SK-N-SH treated with all-trans-retinoic acid at 6 μM for 48 hours (cell line): ENCODE measurements at regions not wholly inside any gene's neighbourhood (a gene's known extent, or its start where the extent isn't known, plus 50 kb on each side); places are given as distances from the start of the nearest gene placed in this dataset.

Experiments
- ATAC-seq: fragments of 200-7000 bp; cut with Tn5 transposase; 3 replicates; pipeline ENCODE4 v1.9.1; 2020; ENCODE audit warnings: mild to moderate bottlenecking, moderate library complexity
- ARNTL ChIP-seq: fragments of 450-650 bp; formaldehyde crosslinking; IDR thresholded peaks from 2 replicates; pipeline ENCODE4 v1.5.0; 2020; ENCODE audit warnings: low read depth, mild to moderate bottlenecking, moderate library complexity, borderline replicate concordance
- BACH2 ChIP-seq: fragments of 250-450 bp; sonication (Bioruptor Pico); IDR thresholded peaks from 2 replicates; pipeline ENCODE4 v1.9.0; 2021; ENCODE audit warnings: mild to moderate bottlenecking, borderline replicate concordance
- CREB5 ChIP-seq: fragments of 250-450 bp; sonication (Bioruptor Pico); IDR thresholded peaks from 2 replicates; pipeline ENCODE4 v1.5.1; 2020; ENCODE audit warnings: low read depth, mild to moderate bottlenecking, moderate library complexity
- CSDC2 ChIP-seq: fragments of 250-450 bp; sonication (Bioruptor Pico); IDR thresholded peaks from 2 replicates; pipeline ENCODE4 v1.5.0; 2020; ENCODE audit warnings: mild to moderate bottlenecking, moderate library complexity
- ESRRG ChIP-seq: fragments of 250-450 bp; sonication (Bioruptor Pico); IDR thresholded peaks from 2 replicates; pipeline ENCODE4 v1.6.1; 2021; ENCODE audit warnings: mild to moderate bottlenecking
- GLIS3 ChIP-seq: fragments of 250-450 bp; sonication (Bioruptor Pico); IDR thresholded peaks from 2 replicates; pipeline ENCODE4 v1.5.0; 2020; ENCODE audit warnings: mild to moderate bottlenecking, moderate library complexity
- ISL1 ChIP-seq: fragments of 250-450 bp; sonication (Bioruptor Pico); IDR thresholded peaks from 2 replicates; pipeline ENCODE4 v2.1.2; 2022; ENCODE audit warnings: mild to moderate bottlenecking, moderate library complexity
- POU6F1 ChIP-seq: fragments of 250-450 bp; sonication (Bioruptor Pico); IDR thresholded peaks from 2 replicates; pipeline ENCODE4 v1.8.0; 2021; ENCODE audit warnings: low read depth, mild to moderate bottlenecking, moderate library complexity, borderline replicate concordance
- PPARA ChIP-seq: fragments of 250-450 bp; sonication (Bioruptor Pico); IDR thresholded peaks from 2 replicates; pipeline ENCODE4 v1.5.0; 2020; ENCODE audit warnings: mild to moderate bottlenecking, borderline replicate concordance
- RARB ChIP-seq: fragments of 250-450 bp; sonication (Bioruptor Pico); IDR thresholded peaks from 2 replicates; pipeline ENCODE4 v1.8.0; 2021; ENCODE audit warnings: mild to moderate bottlenecking, moderate library complexity
- SNAI2 ChIP-seq: fragments of 250-450 bp; sonication (Bioruptor Pico); IDR thresholded peaks from 2 replicates; pipeline ENCODE4 v1.5.0; 2020; ENCODE audit warnings: mild to moderate bottlenecking, moderate library complexity
- TCF4 ChIP-seq: fragments of 250-450 bp; sonication (Bioruptor Pico); IDR thresholded peaks from 2 replicates; pipeline ENCODE4 v1.8.0; 2021; ENCODE audit warnings: mild to moderate bottlenecking, moderate library complexity, borderline replicate concordance
- TOX ChIP-seq: fragments of 250-450 bp; sonication (Bioruptor Pico); IDR thresholded peaks from 2 replicates; pipeline ENCODE4 v1.8.0; 2021; ENCODE audit warnings: mild to moderate bottlenecking, moderate library complexity, borderline replicate concordance
- TSHZ2 ChIP-seq: fragments of 250-450 bp; sonication (Bioruptor Pico); IDR thresholded peaks from 2 replicates; pipeline ENCODE4 v1.5.0; 2020; ENCODE audit warnings: mild to moderate bottlenecking, moderate library complexity
- ZFP30 ChIP-seq: fragments of 450-650 bp; formaldehyde crosslinking; IDR thresholded peaks from 2 replicates; pipeline ENCODE4 v1.5.0; 2022; ENCODE audit warnings: mild to moderate bottlenecking, moderate library complexity
- ZNF565 ChIP-seq: fragments of 450-650 bp; formaldehyde crosslinking; conservative IDR thresholded peaks from 2 replicates; pipeline ENCODE4 v1.5.0; 2020; ENCODE audit warnings: low read depth, mild to moderate bottlenecking, moderate library complexity
- ZNF70 ChIP-seq: fragments of 450-650 bp; formaldehyde crosslinking; IDR thresholded peaks from 2 replicates; pipeline ENCODE4 v1.5.0; 2020; ENCODE audit warnings: mild to moderate bottlenecking, moderate library complexity
- ZNF8 ChIP-seq: fragments of 450-650 bp; formaldehyde crosslinking; IDR thresholded peaks from 2 replicates; pipeline ENCODE4 v1.5.0; 2020; ENCODE audit warnings: mild to moderate bottlenecking, moderate library complexity

DNA sequence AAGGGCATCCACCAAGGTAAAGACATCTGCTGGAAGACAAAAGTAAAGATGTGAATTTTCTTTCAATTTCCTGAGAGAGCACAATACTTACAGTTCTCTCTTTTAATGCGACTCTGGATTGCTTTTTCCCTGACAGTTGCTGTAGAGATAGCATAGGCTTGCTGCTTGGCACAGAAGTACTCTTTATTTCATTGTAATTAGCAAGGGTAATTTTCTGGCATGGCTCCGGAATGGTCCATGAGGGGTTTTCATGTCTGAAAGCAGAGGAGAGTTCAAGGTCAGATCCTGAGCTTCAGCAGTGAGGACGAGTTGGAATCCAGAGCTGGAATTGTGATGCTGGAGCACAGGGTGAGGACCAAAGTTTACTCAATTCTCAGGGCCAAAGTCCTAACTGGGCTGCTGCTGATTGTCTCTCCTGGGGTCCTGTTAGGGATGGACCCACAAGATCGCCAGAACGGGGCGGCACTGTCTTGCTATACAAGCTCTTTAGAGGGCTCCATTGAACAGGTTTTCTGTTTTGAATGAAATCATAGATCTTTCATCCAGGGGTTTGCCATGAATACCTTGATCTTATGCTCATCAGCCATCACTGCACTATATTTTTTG, 190.0 kb upstream of the MKI67 start:
- TF ChIP-seq TOX (CRISPR knock-in tag) (no peak), ZNF565 (CRISPR knock-in tag) (no peak), RARB (CRISPR knock-in tag) (no peak), TSHZ2 (CRISPR knock-in tag) (no peak), ZFP30 (CRISPR knock-in tag) (no peak), SNAI2 (CRISPR knock-in tag) (no peak), BACH2 (no peak), POU6F1 (CRISPR knock-in tag) (no peak), ZNF8 (CRISPR knock-in tag) (no peak)
- ATAC-seq, result no peak

- TF ChIP-seq TCF4 (no peak), ESRRG (no peak), SNAI2 (CRISPR knock-in tag) (no peak), GLIS3 (no peak), POU6F1 (CRISPR knock-in tag) (no peak), ISL1 (no peak), TSHZ2 (CRISPR knock-in tag) (no peak), ZNF8 (CRISPR knock-in tag) (no peak), TOX (CRISPR knock-in tag) (no peak)
- ATAC-seq, result no peak
Measured at GRCh38 chr10:128316925-128317324, 190.7 kb upstream of the MKI67 start.

GRCh38 chr10:128318366-128318765, 192.1 kb upstream of the MKI67 start:
- no peak for ATAC-seq
- no peak for TF ChIP-seq CSDC2
- TF ChIP-seq ISL1, result no peak
- no peak for TF ChIP-seq TOX (CRISPR knock-in tag)
- no peak for TF ChIP-seq PPARA (CRISPR knock-in tag)
- no peak for TF ChIP-seq CREB5 (CRISPR knock-in tag)
- no peak for TF ChIP-seq TCF4
- no peak for TF ChIP-seq ARNTL (CRISPR knock-in tag)
- TF ChIP-seq SNAI2 (CRISPR knock-in tag), result no peak
- no peak for TF ChIP-seq ZNF8 (CRISPR knock-in tag)
- TF ChIP-seq TSHZ2 (CRISPR knock-in tag), result no peak
- TF ChIP-seq RARB (CRISPR knock-in tag), result no peak
- TF ChIP-seq ZNF70 (CRISPR knock-in tag), result no peak
- no peak for TF ChIP-seq ESRRG
